GM18505 (cell line): ENCODE measurements at regions not wholly inside any gene's neighbourhood (a gene's known extent, or its start where the extent isn't known, plus 50 kb on each side); places are given as distances from the start of the nearest gene placed in this dataset.

Source experiments
- ATAC-seq: cut with Tn5 transposase; IDR thresholded peaks from one replicate; pipeline ENCODE4 v1.9.1; 2021; ENCODE audit not compliant: unreplicated experiment
- POLR2A ChIP-seq: IDR thresholded peaks from 4 replicates; pipeline ENCODE4 v1.6.1; 2011; ENCODE audit warnings: borderline replicate concordance; ENCODE audit not compliant: insufficient read depth, insufficient read length; ENCODE audit errors: extremely low read depth

DNA sequence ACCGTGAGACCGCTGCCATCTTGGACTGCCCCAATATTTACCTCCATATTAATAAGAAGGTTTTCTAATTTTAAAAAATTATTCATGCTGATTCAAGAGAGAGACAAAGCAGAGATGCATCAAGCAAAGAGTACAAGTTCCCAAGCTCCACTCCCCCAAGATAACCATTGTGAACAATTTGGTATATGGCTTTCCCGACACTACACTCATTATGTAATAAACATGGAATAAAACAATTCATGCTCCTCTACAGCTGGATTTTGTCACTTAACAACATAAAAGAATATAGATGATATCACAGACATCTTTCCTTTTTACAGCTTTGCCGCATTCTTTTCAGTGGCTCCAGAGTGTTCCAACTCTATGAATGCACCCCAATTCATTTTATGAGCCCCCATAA, 307.6 kb downstream of the FGFR2 start:
- ATAC-seq, result no peak
- TF ChIP-seq POLR2A, result no peak

DNA sequence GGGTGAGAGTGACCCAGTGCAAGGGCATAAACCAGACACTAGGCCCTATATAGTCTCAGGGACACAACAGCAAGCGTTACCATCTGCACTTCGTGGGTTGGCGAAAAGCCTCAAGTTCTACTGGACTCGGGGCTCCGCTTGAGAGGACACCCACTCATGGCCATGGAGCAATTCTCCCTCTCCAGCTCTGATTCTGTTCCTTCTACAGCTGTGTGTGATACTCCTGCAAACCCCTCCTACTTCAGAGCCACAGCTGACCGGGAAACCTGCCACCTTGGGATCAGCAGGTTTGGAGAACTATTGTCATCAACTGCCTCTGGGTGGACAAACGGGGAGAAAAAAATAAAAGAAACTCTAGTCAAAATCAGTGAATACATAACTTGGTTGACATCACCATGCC, 306.9 kb downstream of the FGFR2 start:
- no peak for ATAC-seq
- no peak for TF ChIP-seq POLR2A

DNA sequence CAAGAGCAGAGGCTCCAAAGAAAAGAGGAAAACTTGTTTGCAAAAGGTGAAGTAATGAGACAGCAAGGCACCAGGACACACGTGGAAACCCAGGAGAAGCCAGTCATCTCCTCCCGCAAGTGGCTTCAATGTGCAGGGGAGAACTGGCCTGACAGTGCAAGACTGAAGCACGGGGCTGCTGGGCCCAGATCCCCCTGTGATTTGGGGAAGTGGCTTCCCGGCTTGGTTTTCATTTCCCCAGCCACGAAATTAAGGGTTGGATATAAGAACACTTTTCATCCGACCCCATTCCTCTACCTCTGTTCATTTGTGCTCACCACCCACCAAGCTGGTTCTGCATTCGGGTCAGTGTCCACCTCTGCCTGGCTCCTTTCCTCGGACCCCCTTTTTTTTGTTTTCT, 306.4 kb downstream of the FGFR2 start:
- no peak for ATAC-seq
- no peak for TF ChIP-seq POLR2A

DNA sequence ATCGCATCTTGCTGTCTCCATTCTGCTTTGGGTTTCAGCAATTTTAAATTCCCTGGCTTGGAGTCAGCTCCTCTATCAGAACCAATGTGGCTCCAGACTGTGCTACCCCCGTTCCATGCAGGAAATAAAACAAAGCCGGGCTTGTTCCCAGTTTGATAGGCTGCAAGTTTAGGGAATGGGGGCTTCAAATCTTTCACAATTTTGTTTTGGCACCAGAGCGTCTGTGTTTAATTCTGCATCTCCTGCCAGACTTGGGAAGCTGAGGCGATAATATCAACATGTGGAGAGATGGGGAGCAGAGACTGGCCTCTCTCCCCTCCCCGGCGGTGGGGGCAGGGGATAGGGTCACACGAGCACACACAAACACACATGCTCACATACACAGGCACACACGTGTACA, 305.9 kb downstream of the FGFR2 start:
- TF ChIP-seq POLR2A, result no peak
- ATAC-seq, result no peak

DNA sequence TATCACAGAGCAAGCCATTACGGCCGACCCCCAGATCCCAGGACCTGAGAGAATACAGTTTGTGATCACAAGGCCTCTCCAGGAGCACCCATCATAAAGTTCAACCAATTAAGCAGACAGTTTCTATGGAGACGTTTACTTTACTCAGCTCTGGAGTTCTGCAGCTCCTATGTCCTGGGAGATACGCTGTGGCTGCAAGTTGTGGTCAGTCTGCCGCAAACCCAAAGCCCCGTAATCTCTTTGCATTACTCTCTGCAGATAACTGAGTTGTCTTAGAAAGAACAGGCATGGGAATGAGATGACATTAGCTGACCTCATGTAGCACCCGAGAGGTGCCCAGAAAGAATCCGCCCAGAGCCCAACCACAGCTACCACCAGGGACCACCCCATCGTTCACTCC, 305.1 kb downstream of the FGFR2 start:
- no peak for ATAC-seq

DNA sequence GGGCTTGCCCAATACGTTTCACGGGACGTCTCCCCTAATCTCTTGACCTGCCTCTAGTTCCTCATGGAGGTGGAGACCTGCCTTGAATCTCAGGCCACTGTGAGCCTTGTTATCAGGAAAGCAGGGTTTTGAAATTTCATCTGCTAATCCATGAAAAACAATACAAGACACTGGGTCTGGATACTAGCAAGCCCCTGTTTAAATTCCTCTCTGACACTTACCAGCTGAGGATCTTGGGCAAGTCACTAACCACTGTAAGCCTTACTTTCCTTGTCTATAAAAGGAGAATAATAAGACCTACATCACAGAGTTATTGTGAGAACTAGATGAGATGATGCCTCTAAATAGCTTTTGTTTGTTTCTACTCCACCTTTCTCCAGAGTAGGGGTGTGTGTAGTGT, 303.6 kb downstream of the FGFR2 start:
- no peak for ATAC-seq
- no peak for TF ChIP-seq POLR2A

More for the DNA sequence above, 305.1 kb downstream of the FGFR2 start:
- no peak for TF ChIP-seq POLR2A

DNA sequence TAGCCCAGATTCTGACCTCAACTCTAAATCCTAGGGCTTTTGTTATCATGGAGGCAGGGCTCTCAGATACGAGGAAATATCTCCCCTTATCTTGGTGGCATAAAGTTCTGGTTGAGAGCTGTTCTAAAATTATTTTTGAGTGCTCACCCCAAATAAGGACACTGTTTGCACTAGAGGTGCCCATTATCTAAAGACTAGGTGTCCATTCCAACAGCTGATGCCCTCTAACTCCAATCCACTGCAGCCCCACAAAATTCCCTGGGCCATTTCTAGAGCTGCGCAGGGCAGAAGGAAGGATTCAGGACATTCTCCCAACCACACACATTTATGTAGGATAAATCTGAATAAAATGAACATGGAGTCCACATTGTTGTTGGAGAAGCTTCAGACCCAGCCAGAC, 301.9 kb downstream of the FGFR2 start:
- ATAC-seq, result no peak
- no peak for TF ChIP-seq POLR2A

DNA sequence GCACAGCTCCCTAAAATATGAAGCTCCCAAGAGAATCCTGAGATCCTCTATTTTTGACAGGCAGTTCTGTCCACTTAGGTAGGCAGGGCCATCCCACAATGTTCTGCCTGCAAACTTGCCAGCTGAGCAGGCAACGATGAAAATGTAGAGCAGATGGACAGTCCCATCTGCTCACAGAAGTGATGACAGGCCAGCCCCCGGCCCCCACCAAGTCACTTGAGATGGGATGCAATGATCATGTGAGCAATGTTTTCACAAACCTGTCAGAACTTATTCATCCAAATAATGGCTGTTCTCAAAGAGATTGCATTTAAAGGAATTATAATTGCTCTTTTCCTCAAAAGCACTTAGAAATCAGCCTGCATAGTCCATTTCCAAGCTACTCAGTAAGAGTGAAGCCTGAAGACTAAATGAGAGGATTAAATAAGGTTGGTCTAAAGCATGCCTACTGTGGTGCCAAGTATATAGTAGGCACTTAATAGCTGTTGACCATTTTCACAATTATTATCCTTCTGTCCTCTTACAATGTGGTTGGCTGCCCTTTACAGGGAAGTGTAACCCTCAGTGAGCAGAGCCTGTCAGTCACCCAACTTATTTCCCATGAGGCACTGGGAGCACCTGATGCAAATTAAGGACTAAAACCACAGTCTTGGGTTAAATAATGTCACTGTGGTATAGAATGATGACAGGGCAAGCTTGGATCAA, 301.2 kb downstream of the FGFR2 start:
- ATAC-seq, result no peak
- no peak for TF ChIP-seq POLR2A

DNA sequence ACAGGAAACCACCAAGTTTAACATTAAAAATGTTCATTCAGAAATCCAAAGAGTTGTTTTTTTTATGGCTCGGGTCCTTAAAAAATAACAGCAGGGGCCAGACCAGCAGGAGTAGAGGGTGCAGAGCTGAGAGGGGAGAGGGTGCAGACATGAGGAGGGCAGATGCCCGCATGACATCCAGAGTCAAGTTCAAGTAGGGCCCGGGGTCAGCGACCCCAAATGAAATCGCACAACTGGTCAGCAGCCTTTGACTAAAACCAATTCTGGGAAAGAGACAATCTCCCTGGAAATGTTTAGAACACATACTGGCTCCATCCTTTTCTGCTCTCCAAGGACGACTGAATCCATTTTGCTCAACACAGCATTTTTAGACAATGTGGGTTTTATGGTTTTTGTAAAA, 297.5 kb downstream of the FGFR2 start:
- ATAC-seq, result no peak
- TF ChIP-seq POLR2A, result no peak

DNA sequence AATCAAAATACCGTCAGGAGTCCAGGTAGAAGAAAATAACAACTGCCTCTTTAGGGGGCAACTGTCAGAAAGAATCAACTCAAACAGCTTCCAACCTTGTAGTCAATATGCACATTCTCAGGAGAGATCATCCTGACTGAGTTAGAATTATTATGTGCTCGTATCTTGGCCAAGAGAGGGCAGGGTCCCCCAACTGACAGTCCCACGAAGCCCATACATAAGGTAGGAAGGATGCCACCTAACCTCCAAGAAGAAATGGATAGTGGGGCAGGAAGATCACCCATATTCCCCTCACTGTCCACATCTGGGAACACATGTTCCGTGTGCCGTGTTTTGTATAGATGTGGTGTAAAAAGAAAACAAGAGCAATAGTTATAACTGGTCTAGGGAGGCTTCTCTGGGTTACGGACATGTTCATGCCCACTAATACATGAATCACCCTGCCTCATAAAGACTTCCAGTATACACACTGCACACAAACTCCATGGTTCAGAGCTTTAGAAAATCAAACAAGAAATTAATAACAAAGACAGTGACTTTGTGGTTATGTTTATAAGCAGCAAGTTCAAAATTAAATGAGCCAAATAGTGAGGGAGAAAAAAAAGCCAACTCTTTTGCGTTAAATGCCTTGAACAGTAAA, 295.6 kb downstream of the FGFR2 start:
- TF ChIP-seq POLR2A, result no peak
- no peak for ATAC-seq

DNA sequence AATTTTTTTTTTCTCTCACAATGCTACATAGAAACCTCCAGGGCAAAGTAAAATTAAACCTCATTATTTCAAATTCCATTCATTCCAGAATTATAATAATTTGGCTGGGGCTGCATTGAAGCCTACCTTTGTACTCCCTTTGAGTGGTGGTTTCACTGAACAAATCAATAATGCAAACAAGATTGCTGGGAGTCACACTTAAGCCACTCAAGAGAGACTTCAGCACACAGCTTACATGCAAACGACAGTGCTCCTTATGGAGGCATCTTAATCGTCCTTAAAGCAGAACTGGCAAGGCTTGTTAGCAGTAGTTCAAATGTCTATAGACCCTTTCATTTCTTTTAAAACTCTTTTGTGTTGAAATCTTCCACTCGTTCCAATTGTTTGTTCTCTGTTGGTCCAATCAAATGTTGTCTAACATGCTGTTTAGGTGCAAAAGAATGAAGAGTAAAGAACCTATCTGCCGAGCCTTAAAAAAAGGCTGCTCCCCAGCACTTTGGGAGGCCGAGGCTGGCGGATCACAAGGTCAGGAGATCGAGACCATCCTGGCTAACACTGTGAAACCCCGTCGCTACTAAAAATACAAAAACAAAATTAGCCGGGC, 294.9 kb downstream of the FGFR2 start:
- no peak for ATAC-seq
- no peak for TF ChIP-seq POLR2A

DNA sequence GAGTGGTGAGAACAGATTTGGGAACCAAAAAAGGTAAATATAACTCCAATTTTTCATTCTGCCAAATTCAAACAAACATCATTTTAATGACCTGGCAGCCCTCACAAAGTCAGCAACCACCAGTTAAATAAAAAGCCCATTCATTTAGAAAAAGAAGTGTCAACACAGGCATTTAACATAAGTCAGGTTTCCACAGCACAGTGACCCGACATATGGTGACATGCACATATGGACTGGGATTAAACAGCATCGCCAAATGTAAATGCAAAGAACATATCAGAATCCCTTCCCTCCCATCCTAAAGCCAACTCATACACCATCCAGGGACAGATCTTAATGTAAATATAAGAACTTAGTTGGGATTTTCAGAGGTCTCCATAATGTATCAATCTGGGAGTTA, 293.2 kb downstream of the FGFR2 start:
- no peak for ATAC-seq
- TF ChIP-seq POLR2A, result no peak

DNA sequence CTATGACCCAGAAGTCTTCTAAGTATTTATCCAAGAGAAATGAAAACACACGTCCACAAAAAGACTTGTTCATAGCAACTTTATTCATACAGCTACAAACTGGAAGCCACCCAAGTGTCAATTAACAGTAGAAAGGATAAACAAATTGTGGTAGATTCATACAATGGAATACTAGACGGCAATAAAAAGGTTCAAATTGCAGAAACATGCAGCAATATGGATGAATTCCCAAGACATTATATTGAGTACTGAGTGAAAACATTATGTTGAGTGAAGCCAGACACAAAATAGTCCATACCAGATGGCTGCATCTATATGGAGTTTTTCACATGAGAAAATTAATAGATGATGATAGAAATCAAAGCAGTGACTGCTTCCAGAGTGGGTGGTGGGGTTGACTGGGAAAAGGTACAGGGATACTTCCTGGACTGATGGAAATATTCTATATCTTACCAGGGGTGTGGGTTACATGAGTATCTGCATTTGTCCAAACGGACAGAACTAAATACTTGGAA, 292.0 kb downstream of the FGFR2 start:
- TF ChIP-seq POLR2A, result no peak
- no peak for ATAC-seq
